ENCODE measurements at regions not wholly inside any gene's neighbourhood (a gene's known extent, or its start where the extent isn't known, plus 50 kb on each side); places are given as distances from the start of the nearest gene placed in this dataset.

DNA sequence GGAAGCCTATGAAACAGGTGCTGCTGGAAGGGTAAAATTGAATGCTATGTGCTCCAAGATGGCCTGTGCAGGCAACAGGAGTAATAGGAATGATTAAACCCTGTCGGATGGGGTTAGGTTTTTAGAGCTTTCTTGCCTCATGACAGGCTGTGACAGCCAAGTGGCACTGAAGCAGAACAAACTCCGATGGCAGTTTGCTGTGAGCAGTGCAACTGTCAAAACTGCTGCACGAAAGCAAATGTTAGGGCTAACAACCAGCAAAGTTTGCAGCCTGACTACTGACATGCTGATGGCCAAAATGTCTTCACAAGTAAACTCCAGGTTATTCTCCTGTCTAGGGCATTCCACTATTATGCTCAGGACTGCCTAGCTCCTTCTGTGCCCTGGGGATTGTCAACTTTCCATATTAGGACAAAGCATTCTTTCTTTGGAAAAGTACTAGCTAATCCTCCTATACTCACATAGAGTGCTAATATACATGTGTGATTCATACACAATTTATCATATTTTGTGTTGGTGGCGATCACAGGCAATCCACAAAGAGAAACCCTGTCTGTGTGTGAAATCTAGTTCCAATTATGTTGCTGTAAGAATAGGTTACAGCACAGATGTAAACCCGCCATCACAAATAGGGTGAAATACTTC is 486.6 kb upstream of the TENM3 start:
- Histone ChIP-seq H3K79me2 (ENCODE audit: control insufficient read depth, insufficient read depth, low read length, unreplicated experiment) (no peaks in the 10 kb centered on the region), H3K27ac (ENCODE audit: low read depth, low read length) (no peak overlapping the region), H3K4me1 (ENCODE audit: control insufficient read depth, insufficient read depth, low read length, unreplicated experiment) (peaks cover 17% of the 10 kb centered on the region), H3K27me3 (ENCODE audit: insufficient read depth, low read length) (no peaks in the 10 kb centered on the region), H3K36me3 (ENCODE audit: insufficient read depth, low read length) (no peaks in the 10 kb centered on the region), H3K4me3 (ENCODE audit: low read depth, low read length) (no peak overlapping the region), H2AFZ (ENCODE audit: low read length, unreplicated experiment) (no peak overlapping the region)

DNA sequence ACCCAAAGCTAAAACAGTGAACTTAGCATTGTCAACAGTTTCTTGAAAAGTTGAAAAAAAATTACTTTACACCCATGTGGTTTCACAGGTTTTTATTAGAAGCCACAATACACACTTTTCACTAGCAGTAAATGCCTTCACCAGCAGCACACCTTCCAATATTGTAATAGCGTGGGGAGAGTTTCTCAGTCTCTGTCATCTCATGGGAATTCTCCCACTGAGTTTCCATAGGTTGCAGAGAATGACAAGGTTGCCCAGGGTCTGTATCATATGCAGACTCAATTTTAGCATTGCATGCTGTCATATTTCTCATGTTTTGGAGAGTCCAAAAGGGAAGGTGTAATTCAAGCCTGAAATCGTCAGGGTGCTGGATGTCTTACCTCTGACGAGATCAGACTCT is 486.1 kb upstream of the TENM3 start:
- peaks cover 23% of the 10 kb centered on the region for H3K4me1 ChIP-seq (ENCODE audit: control insufficient read depth, insufficient read depth, low read length, unreplicated experiment)
- H3K4me3 ChIP-seq (ENCODE audit: low read depth, low read length): no peak overlapping the region
- H3K27ac ChIP-seq (ENCODE audit: low read depth, low read length): no peak overlapping the region
- no peaks in the 10 kb centered on the region for H3K79me2 ChIP-seq (ENCODE audit: control insufficient read depth, insufficient read depth, low read length, unreplicated experiment)
- no peaks in the 10 kb centered on the region for H3K27me3 ChIP-seq (ENCODE audit: insufficient read depth, low read length)
- H3K36me3 ChIP-seq (ENCODE audit: insufficient read depth, low read length): no peaks in the 10 kb centered on the region
- no peak overlapping the region for H2AFZ ChIP-seq (ENCODE audit: low read length, unreplicated experiment)

DNA sequence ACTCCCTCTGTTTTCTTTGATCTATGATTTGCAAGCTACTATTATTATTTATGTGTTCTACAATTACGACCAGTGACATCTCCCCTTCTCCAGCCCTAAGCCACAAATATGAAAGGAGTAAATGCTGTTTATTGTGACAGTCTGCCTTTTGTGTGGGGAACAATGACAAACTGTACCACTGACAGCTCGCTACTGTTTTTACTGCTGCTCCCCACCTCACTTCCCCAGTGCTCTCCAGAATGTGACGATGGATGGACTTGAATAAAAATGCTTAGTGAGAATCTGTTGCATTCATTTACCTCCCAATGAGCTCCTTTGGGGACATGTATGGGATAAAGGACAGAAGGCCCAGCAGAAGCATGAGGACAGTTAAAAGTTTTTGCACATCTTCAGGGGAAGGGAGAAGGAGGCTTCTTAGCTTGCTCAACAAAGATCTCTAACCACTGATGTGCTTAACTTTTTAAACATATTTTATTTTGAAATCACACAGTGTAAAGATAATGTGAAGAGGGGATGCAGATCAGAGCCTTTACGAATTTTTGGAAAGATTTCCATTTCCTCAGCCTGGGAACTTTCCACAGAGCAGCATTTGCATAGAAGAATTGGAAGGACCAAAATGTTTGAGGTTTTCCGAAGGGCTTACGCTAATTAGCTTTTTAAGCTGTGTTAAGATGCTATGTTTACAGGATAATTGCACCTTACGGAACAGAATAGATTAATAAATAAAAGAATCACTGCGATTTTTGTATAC is 485.1 kb upstream of the TENM3 start:
- no peaks in the 10 kb centered on the region for H3K79me2 ChIP-seq (ENCODE audit: control insufficient read depth, insufficient read depth, low read length, unreplicated experiment)
- no peak overlapping the region for H3K4me3 ChIP-seq (ENCODE audit: low read depth, low read length)
- peaks cover 22% of the 10 kb centered on the region for H3K4me1 ChIP-seq (ENCODE audit: control insufficient read depth, insufficient read depth, low read length, unreplicated experiment)
- no peaks in the 10 kb centered on the region for H3K27me3 ChIP-seq (ENCODE audit: insufficient read depth, low read length)
- H3K27ac ChIP-seq (ENCODE audit: low read depth, low read length): no peak overlapping the region
- no peaks in the 10 kb centered on the region for H3K36me3 ChIP-seq (ENCODE audit: insufficient read depth, low read length)
- H2AFZ ChIP-seq (ENCODE audit: low read length, unreplicated experiment): no peak overlapping the region

DNA sequence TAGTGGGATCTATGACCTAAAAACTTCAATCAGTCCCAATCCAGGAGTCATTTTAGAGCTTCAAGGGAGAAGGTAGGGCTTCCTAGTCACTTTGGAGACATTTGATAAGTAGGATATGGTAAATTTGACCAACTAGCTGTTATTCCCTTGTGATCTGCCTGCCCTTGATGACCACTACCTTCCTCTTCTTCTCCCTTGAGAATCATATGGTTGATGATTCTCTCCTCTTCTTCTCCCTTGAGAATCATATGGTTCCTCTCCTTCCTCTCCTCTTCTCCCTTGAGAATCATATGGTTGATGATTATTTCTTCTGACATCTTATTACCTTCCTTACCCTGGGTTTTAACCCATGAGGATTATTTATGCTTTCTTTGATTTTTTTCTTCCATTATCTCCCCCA is 482.6 kb upstream of the TENM3 start:
- no peak overlapping the region for H2AFZ ChIP-seq (ENCODE audit: low read length, unreplicated experiment)
- H3K4me3 ChIP-seq (ENCODE audit: low read depth, low read length): no peak overlapping the region
- H3K79me2 ChIP-seq (ENCODE audit: control insufficient read depth, insufficient read depth, low read length, unreplicated experiment): no peaks in the 10 kb centered on the region
- H3K4me1 ChIP-seq (ENCODE audit: control insufficient read depth, insufficient read depth, low read length, unreplicated experiment): peaks cover 22% of the 10 kb centered on the region
- H3K27ac ChIP-seq (ENCODE audit: low read depth, low read length): peak overlapping the region; percentile 51
- no peaks in the 10 kb centered on the region for H3K36me3 ChIP-seq (ENCODE audit: insufficient read depth, low read length)
- no peaks in the 10 kb centered on the region for H3K27me3 ChIP-seq (ENCODE audit: insufficient read depth, low read length)

DNA sequence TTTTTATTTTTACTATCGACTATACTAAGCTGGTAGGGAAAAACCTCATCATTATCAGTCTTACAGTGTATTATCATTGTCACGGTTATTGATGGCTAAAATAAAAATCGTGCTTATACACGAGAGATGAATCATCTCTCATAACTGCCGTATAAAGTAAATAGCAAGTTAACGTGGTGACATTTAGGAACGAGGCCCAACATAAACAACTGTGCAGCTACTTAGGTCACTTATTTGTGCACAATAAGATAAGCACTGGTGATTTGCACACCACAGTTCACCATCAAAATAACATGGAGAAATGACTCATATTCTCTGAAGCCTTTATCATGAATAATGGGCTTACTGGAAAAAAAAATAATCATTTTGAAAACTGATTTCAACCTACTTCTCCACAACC is 482.0 kb upstream of the TENM3 start:
- Histone ChIP-seq H3K79me2 (ENCODE audit: control insufficient read depth, insufficient read depth, low read length, unreplicated experiment) (no peaks in the 10 kb centered on the region), H3K4me1 (ENCODE audit: control insufficient read depth, insufficient read depth, low read length, unreplicated experiment) (peaks cover 22% of the 10 kb centered on the region)

DNA sequence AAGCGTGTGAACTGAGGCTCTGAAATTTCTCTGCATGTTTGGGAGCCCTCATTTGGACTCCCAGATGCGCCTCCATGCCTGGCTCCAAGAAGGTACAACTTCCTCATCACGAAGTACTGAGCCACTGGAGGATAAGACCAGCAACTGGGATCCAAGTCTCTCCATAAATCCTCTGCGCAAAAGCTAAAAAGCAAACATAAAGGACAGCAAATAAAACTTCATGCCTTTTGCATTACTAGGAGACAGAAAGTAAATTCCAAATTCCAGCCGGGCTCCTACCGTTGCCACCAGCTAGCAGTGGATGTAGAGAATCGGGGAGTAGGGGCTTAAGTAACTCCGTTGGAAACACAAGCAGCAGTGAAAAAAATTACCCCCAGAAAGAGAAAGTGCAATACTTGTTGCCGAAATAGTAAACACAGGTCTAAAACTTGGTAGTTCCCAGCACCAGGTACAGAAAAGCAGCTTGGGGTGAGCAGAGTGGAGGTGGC is 477.1 kb upstream of the TENM3 start:
- H3K79me2 ChIP-seq (ENCODE audit: control insufficient read depth, insufficient read depth, low read length, unreplicated experiment): no peaks in the 10 kb centered on the region
- H2AFZ ChIP-seq (ENCODE audit: low read length, unreplicated experiment): no peak overlapping the region
- no peaks in the 10 kb centered on the region for H3K27me3 ChIP-seq (ENCODE audit: insufficient read depth, low read length)
- no peaks in the 10 kb centered on the region for H3K36me3 ChIP-seq (ENCODE audit: insufficient read depth, low read length)
- H3K27ac ChIP-seq (ENCODE audit: low read depth, low read length): no peak overlapping the region
- peaks cover 16% of the 10 kb centered on the region for H3K4me1 ChIP-seq (ENCODE audit: control insufficient read depth, insufficient read depth, low read length, unreplicated experiment)
- H3K4me3 ChIP-seq (ENCODE audit: low read depth, low read length): no peak overlapping the region

More for the DNA sequence above, 482.0 kb upstream of the TENM3 start:
- Histone ChIP-seq H3K27ac (ENCODE audit: low read depth, low read length) (peak overlapping the region; percentile 54), H3K36me3 (ENCODE audit: insufficient read depth, low read length) (no peaks in the 10 kb centered on the region), H3K4me3 (ENCODE audit: low read depth, low read length) (peak overlapping the region; percentile 10; the same call in 1 of the 2 replicates), H2AFZ (ENCODE audit: low read length, unreplicated experiment) (no peak overlapping the region), H3K27me3 (ENCODE audit: insufficient read depth, low read length) (no peaks in the 10 kb centered on the region)

DNA sequence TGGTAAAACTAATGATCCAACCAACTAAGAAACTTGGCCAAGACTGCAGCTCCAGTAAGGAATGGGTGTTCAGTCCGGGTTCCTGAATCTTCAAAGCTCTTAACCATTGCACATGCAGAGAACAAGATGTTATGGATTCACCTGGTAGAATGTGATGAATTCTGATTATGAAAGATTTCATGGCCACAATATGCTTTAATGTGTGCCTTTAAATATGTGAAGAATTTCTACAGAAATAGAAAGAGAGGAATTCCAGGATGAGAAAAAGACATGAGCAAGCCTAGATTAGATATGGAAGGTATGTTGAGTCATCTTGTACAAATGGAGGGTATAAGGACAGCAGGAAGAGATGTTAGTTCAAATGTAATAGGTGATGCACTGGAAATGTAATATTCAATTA is 472.2 kb upstream of the TENM3 start:
- Histone ChIP-seq H3K36me3 (ENCODE audit: insufficient read depth, low read length) (no peaks in the 10 kb centered on the region), H3K27me3 (ENCODE audit: insufficient read depth, low read length) (no peaks in the 10 kb centered on the region), H3K4me1 (ENCODE audit: control insufficient read depth, insufficient read depth, low read length, unreplicated experiment) (no peaks in the 10 kb centered on the region), H3K79me2 (ENCODE audit: control insufficient read depth, insufficient read depth, low read length, unreplicated experiment) (no peaks in the 10 kb centered on the region), H3K27ac (ENCODE audit: low read depth, low read length) (no peak overlapping the region), H2AFZ (ENCODE audit: low read length, unreplicated experiment) (no peak overlapping the region), H3K4me3 (ENCODE audit: low read depth, low read length) (no peak overlapping the region)

DNA sequence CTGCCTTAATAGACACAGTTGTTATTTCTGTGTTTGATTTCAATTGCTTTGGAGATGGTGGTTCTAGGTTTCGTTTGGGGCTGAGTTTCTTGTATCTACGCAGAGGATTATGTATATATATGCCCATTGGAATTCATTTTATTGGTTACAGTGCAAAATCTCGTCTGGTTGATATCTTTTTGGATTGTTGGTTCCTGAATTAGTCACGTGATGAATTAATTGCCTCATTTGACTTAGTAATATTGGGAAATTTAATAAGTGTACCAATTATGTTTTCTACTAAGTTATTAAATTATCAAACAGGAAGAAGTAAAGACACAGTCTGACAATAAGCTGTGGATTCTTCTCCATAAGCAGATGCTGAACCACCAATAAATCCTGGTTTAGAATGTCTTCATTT is 467.9 kb upstream of the TENM3 start:
- Histone ChIP-seq H3K36me3 (ENCODE audit: insufficient read depth, low read length) (no peaks in the 10 kb centered on the region), H2AFZ (ENCODE audit: low read length, unreplicated experiment) (no peak overlapping the region), H3K27ac (ENCODE audit: low read depth, low read length) (no peak overlapping the region), H3K4me3 (ENCODE audit: low read depth, low read length) (no peak overlapping the region), H3K27me3 (ENCODE audit: insufficient read depth, low read length) (no peaks in the 10 kb centered on the region), H3K79me2 (ENCODE audit: control insufficient read depth, insufficient read depth, low read length, unreplicated experiment) (no peaks in the 10 kb centered on the region), H3K4me1 (ENCODE audit: control insufficient read depth, insufficient read depth, low read length, unreplicated experiment) (no peaks in the 10 kb centered on the region)

DNA sequence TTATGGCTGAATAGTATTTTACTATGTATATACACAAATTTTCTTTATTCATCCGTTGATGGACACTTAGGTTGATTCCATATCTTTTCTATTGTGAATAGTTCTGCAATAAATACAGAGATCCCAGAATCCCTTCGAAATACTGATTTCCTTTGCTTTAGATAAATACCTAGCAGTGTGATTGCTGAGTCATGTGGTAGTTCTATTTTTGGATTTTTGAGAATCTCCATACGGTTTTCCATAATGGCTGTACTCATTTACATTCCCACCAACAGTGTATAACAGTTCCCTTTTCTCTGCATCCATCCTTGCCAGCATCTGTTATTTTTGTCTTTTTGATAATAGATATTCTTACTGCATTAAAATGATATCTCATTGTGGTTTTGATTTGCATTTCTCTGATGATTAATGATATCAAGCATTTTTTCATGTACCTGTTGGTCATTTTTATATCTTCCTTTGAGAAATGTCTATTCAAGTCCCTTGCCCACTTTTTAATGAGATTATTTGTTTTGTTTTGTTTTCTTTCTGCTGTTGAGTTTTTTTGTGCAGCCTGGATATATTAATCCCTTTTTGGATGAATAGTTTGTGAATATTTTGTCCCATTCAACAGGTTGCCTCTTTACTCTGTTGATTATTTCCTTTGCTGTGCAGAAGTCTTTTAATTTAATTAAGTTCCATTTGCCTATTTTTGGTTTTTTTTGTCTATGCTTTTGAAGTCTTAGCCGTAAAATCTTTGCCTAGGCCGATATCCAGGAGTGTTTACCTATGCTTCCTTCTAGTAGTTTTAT is 466.7 kb upstream of the TENM3 start:
- Histone ChIP-seq H3K4me1 (ENCODE audit: control insufficient read depth, insufficient read depth, low read length, unreplicated experiment) (no peaks in the 10 kb centered on the region), H3K36me3 (ENCODE audit: insufficient read depth, low read length) (no peaks in the 10 kb centered on the region), H2AFZ (ENCODE audit: low read length, unreplicated experiment) (no peak overlapping the region), H3K27ac (ENCODE audit: low read depth, low read length) (no peak overlapping the region), H3K79me2 (ENCODE audit: control insufficient read depth, insufficient read depth, low read length, unreplicated experiment) (no peaks in the 10 kb centered on the region), H3K27me3 (ENCODE audit: insufficient read depth, low read length) (no peaks in the 10 kb centered on the region), H3K4me3 (ENCODE audit: low read depth, low read length) (no peak overlapping the region)

DNA sequence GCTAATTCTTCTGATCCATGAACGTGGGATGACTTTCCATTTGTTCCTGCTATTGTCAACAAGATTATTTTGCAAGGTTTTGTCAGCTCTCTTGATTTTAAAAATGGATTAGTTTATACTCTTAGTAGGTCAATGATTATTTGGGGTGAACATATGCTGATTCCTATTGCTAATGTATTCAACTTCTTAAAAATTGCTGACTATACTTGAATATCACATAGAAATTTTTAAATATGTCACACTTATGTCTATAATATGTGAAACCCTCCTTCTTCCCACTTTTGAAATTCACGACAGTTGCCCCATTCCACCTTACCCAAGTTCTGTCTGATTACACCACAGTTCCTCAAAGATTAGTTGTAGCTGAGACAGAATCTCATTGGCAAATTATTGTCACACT is 465.7 kb upstream of the TENM3 start:
- Histone ChIP-seq H3K4me3 (ENCODE audit: low read depth, low read length) (no peak overlapping the region), H3K27me3 (ENCODE audit: insufficient read depth, low read length) (no peaks in the 10 kb centered on the region), H2AFZ (ENCODE audit: low read length, unreplicated experiment) (no peak overlapping the region), H3K79me2 (ENCODE audit: control insufficient read depth, insufficient read depth, low read length, unreplicated experiment) (no peaks in the 10 kb centered on the region), H3K27ac (ENCODE audit: low read depth, low read length) (no peak overlapping the region), H3K4me1 (ENCODE audit: control insufficient read depth, insufficient read depth, low read length, unreplicated experiment) (no peaks in the 10 kb centered on the region), H3K36me3 (ENCODE audit: insufficient read depth, low read length) (no peaks in the 10 kb centered on the region)
